Sigmoid colon (tissue), 4 donors: ENCODE measurements at regions not wholly inside any gene's neighbourhood (a gene's known extent, or its start where the extent isn't known, plus 50 kb on each side); places are given as distances from the start of the nearest gene placed in this dataset.

Experiments used
- EP300 ChIP-seq, 4 donors: sonication (generic); formaldehyde crosslinking; IDR thresholded peaks; one replicate each; pipeline ENCODE4 v1.6.1; 2017; ENCODE audit warnings: antibody characterized with exemption in 4 of 4
- POLR2A ChIP-seq, 2 donors: fragments of 450-650 bp; IDR thresholded peaks; one replicate each; pipeline ENCODE4 v1.6.1; 2016; ENCODE audit warnings: antibody characterized with exemption in 2 of 2, mild to moderate bottlenecking in 2 of 2, moderate library complexity in 2 of 2
- POLR2AphosphoS5 ChIP-seq, 4 donors: sonication (generic); formaldehyde crosslinking; IDR thresholded peaks; one replicate each; pipeline ENCODE4 v1.6.1; 2017; ENCODE audit warnings: antibody characterized with exemption in 4 of 4
- TF ChIP-seq, protein P1 (sequence below), 4 experiments: fragments of 450-650 bp in 3 of 4; fragments of 200-600 bp in 1 of 4; IDR thresholded peaks; one replicate each; pipeline ENCODE4 v1.5.1; 2016 to 2019; ENCODE audit warnings: antibody characterized with exemption in 4 of 4, mild to moderate bottlenecking in 3 of 4, moderate library complexity in 2 of 4

DNA sequence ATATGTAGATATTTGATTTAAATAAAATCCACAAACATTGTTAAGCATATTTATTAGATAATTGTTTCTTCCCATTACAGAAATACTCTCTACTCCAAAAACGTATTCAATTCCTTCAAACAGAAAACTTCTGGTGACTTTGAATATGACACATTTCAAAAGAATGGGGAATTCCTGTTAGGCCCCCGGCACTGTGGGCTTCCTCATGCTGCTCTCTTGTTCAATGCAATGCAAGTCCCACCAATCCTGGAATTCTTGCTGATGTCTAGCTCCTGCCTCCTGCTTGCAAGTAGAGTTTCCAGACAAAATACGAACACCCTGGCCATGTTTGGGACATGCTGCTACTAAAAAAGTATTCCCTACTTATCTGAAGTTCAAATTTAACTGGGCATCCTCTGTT, 544.1 kb downstream of the QKI start:
- TF ChIP-seq, protein P1, sequence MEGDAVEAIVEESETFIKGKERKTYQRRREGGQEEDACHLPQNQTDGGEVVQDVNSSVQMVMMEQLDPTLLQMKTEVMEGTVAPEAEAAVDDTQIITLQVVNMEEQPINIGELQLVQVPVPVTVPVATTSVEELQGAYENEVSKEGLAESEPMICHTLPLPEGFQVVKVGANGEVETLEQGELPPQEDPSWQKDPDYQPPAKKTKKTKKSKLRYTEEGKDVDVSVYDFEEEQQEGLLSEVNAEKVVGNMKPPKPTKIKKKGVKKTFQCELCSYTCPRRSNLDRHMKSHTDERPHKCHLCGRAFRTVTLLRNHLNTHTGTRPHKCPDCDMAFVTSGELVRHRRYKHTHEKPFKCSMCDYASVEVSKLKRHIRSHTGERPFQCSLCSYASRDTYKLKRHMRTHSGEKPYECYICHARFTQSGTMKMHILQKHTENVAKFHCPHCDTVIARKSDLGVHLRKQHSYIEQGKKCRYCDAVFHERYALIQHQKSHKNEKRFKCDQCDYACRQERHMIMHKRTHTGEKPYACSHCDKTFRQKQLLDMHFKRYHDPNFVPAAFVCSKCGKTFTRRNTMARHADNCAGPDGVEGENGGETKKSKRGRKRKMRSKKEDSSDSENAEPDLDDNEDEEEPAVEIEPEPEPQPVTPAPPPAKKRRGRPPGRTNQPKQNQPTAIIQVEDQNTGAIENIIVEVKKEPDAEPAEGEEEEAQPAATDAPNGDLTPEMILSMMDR (IDR thresholded peaks at IDR 0.05): no peak
- TF ChIP-seq POLR2A (IDR thresholded peaks at IDR 0.05): no peak
- no peak for TF ChIP-seq EP300 (IDR thresholded peaks at IDR 0.05)
- TF ChIP-seq POLR2AphosphoS5 (IDR thresholded peaks at IDR 0.05): no peak
